Lower leg skin (tissue), 3 donors: ENCODE measurements at regions not wholly inside any gene's neighbourhood (a gene's known extent, or its start where the extent isn't known, plus 50 kb on each side); places are given as distances from the start of the nearest gene placed in this dataset.

Experiments
- CTCF ChIP-seq, 3 donors: fragments of 450-650 bp; IDR thresholded peaks; one replicate each; pipeline ENCODE4 v1.5.1; 2016; ENCODE audit warnings: antibody characterized with exemption in 3 of 3, mild to moderate bottlenecking in 3 of 3, moderate library complexity in 2 of 3
- POLR2A ChIP-seq, 2 donors: fragments of 450-650 bp; IDR thresholded peaks; one replicate each; pipeline ENCODE4 v1.6.1; 2016 to 2017; ENCODE audit warnings: antibody characterized with exemption in 2 of 2, mild to moderate bottlenecking in 1 of 2, moderate library complexity in 1 of 2

GRCh38 chr3:72163809-72164634 lies 379.1 kb upstream of the PROK2 start:
- no peak for TF ChIP-seq CTCF (IDR thresholded peaks at IDR 0.05)
- no peak for TF ChIP-seq POLR2A (IDR thresholded peaks at IDR 0.05)
